ENCODE measurements at regions not wholly inside any gene's neighbourhood (a gene's known extent, or its start where the extent isn't known, plus 50 kb on each side); places are given as distances from the start of the nearest gene placed in this dataset.

GRCh38 chr5:169421677-169422076 is 120.7 kb upstream of the SLIT3 start:
- H2AFZ ChIP-seq (replicated peaks): no peak overlapping the region
- H3K4me1 ChIP-seq: peaks cover 2% of the 10 kb centered on the region
- no peaks in the 10 kb centered on the region for H3F3A ChIP-seq (ENCODE audit: low read depth)
- no peak overlapping the region for H3K4me3 Mint-ChIP-seq
- no peaks in the 10 kb centered on the region for H4K20me1 ChIP-seq (ENCODE audit: low read depth)
- H3K9me3 ChIP-seq (ENCODE audit: low read depth): no peaks in the 10 kb centered on the region
- H3K27ac ChIP-seq: no peak overlapping the region
- H3K4me1 Mint-ChIP-seq: peaks cover 7% of the 10 kb centered on the region
- H3K27me3 ChIP-seq: no peaks in the 10 kb centered on the region
- H3K4me3 ChIP-seq: no peak overlapping the region
- no peak for DNase-seq (ENCODE audit: low spot score)
- TF ChIP-seq EZH2phosphoT487 (IDR thresholded peaks at IDR 0.05) (no peak), CTCF (IDR thresholded peaks at IDR 0.05) (no peak), EZH2 (IDR thresholded peaks at IDR 0.05) (no peak)
- H3K36me3 ChIP-seq: no peaks in the 10 kb centered on the region
- H3K36me3 Mint-ChIP-seq: no peaks in the 10 kb centered on the region
- H3K9ac ChIP-seq: no peak overlapping the region
- H3K9me3 Mint-ChIP-seq: peaks cover 5% of the 10 kb centered on the region
- peaks cover 7% of the 10 kb centered on the region for H3K27me3 Mint-ChIP-seq (ENCODE audit: insufficient read depth, low read depth)
- H3K27ac Mint-ChIP-seq: no peak overlapping the region
- H3K79me2 ChIP-seq (ENCODE audit: low read depth): no peaks in the 10 kb centered on the region
- no peak overlapping the region for H3K4me2 ChIP-seq

- Histone ChIP-seq H2AFZ (replicated peaks) (no peak overlapping the region), H4K20me1 (ENCODE audit: low read depth) (no peaks in the 10 kb centered on the region), H3K9ac (no peak overlapping the region), H3K79me2 (ENCODE audit: low read depth) (no peaks in the 10 kb centered on the region), H3K27me3 (no peaks in the 10 kb centered on the region), H3K27ac (no peak overlapping the region), H3K9me3 (ENCODE audit: low read depth) (no peaks in the 10 kb centered on the region), H3K4me1 (peaks cover 7% of the 10 kb centered on the region), H3K36me3 (no peaks in the 10 kb centered on the region), H3F3A (ENCODE audit: low read depth) (no peaks in the 10 kb centered on the region), H3K4me3 (no peak overlapping the region), H3K4me2 (no peak overlapping the region)
- no peak overlapping the region for H3K27ac Mint-ChIP-seq
- no peaks in the 10 kb centered on the region for H3K36me3 Mint-ChIP-seq
- TF ChIP-seq CTCF (IDR thresholded peaks at IDR 0.05) (no peak), EZH2phosphoT487 (IDR thresholded peaks at IDR 0.05) (no peak), EZH2 (IDR thresholded peaks at IDR 0.05) (no peak)
- H3K9me3 Mint-ChIP-seq: peaks cover 5% of the 10 kb centered on the region
- H3K4me3 Mint-ChIP-seq: no peak overlapping the region
- H3K27me3 Mint-ChIP-seq (ENCODE audit: insufficient read depth, low read depth): peaks cover 9% of the 10 kb centered on the region
- peaks cover 14% of the 10 kb centered on the region for H3K4me1 Mint-ChIP-seq
- DNase-seq (ENCODE audit: low spot score): no peak
Observed at GRCh38 chr5:169417676-169418075, 116.7 kb upstream of the SLIT3 start.

GRCh38 chr5:169416583-169417196 is 115.8 kb upstream of the SLIT3 start:
- TF ChIP-seq CTCF (IDR thresholded peaks at IDR 0.05): no peak
- no peak for TF ChIP-seq EZH2phosphoT487 (IDR thresholded peaks at IDR 0.05)
- no peak for TF ChIP-seq EZH2 (IDR thresholded peaks at IDR 0.05)
- H3K27ac Mint-ChIP-seq: no peak overlapping the region

More at GRCh38 chr5:169416583-169417196, 115.8 kb upstream of the SLIT3 start:
- H3K79me2 ChIP-seq (ENCODE audit: low read depth): no peaks in the 10 kb centered on the region
- no peak overlapping the region for H3K27ac ChIP-seq
- no peak overlapping the region for H3K9ac ChIP-seq
- H3K9me3 ChIP-seq (ENCODE audit: low read depth): no peaks in the 10 kb centered on the region
- H3K4me1 ChIP-seq: peaks cover 7% of the 10 kb centered on the region
- Mint-ChIP-seq H3K4me1 (peaks cover 14% of the 10 kb centered on the region), H3K36me3 (no peaks in the 10 kb centered on the region), H3K27me3 (ENCODE audit: insufficient read depth, low read depth) (peaks cover 9% of the 10 kb centered on the region), H3K9me3 (peaks cover 5% of the 10 kb centered on the region), H3K4me3 (no peak overlapping the region)
- H3K4me2 ChIP-seq: no peak overlapping the region
- H3F3A ChIP-seq (ENCODE audit: low read depth): no peaks in the 10 kb centered on the region
- H2AFZ ChIP-seq (replicated peaks): peak overlapping the region; percentile 59
- DNase-seq (ENCODE audit: low spot score): peak; percentile 72
- no peaks in the 10 kb centered on the region for H3K36me3 ChIP-seq
- no peaks in the 10 kb centered on the region for H3K27me3 ChIP-seq
- no peaks in the 10 kb centered on the region for H4K20me1 ChIP-seq (ENCODE audit: low read depth)
- no peak overlapping the region for H3K4me3 ChIP-seq

Data from neural progenitor cell (in vitro differentiated cells).